Suprapubic skin (tissue), 4 donors: ENCODE measurements at regions not wholly inside any gene's neighbourhood (a gene's known extent, or its start where the extent isn't known, plus 50 kb on each side); places are given as distances from the start of the nearest gene placed in this dataset.

Source experiments
- DNase-seq, 2 donors: peaks; one replicate each; pipeline ENCODE4 v3.0.0-alpha.2; 2019; ENCODE audit warnings: low spot score in 2 of 2
- H3K27ac ChIP-seq: fragments of 200-600 bp; sonication (generic); one replicate; pipeline ENCODE4 v1.5.1; 2019
- H3K27me3 ChIP-seq: fragments of 200-600 bp; sonication (generic); one replicate; pipeline ENCODE4 v1.5.1; 2019
- H3K36me3 ChIP-seq: fragments of 200-600 bp; sonication (generic); one replicate; pipeline ENCODE4 v1.5.1; 2019
- H3K4me1 ChIP-seq: fragments of 200-600 bp; sonication (generic); one replicate; pipeline ENCODE4 v1.5.1; 2019
- H3K4me3 ChIP-seq: fragments of 200-600 bp; sonication (generic); one replicate; pipeline ENCODE4 v1.5.1; 2019; ENCODE audit warnings: mild to moderate bottlenecking
- H3K9me3 ChIP-seq: fragments of 200-600 bp; sonication (generic); one replicate; pipeline ENCODE4 v1.5.1; 2019
- CTCF ChIP-seq, 2 donors: fragments of 200-600 bp in 1 of 2; fragments of 450-650 bp in 1 of 2; sonication (generic) in 1 of 2; IDR thresholded peaks; one replicate each; pipeline ENCODE4 v1.5.1; 2016 to 2019; ENCODE audit warnings: antibody characterized with exemption in 2 of 2, mild to moderate bottlenecking in 1 of 2, moderate library complexity in 1 of 2
- EP300 ChIP-seq: sonication (generic); formaldehyde crosslinking; IDR thresholded peaks from one replicate; pipeline ENCODE4 v1.6.1; 2017; ENCODE audit warnings: antibody characterized with exemption
- POLR2A ChIP-seq, 2 donors: fragments of 450-650 bp; IDR thresholded peaks; one replicate each; pipeline ENCODE4 v1.6.1; 2017; ENCODE audit warnings: antibody characterized with exemption in 2 of 2, mild to moderate bottlenecking in 2 of 2, moderate library complexity in 2 of 2
- POLR2AphosphoS5 ChIP-seq, 3 donors: sonication (generic); formaldehyde crosslinking; IDR thresholded peaks; one replicate each; pipeline ENCODE4 v1.6.1; 2017; ENCODE audit warnings: antibody characterized with exemption in 3 of 3
- WGBS: methylation state at CpG from one replicate; pipeline ENCODE4 v1.1.5; 2018; 5-methylcytosine and 5-hydroxymethylcytosine counted together

- no peak for DNase-seq
These were observed 799.2 kb upstream of the RAB6C start for GRCh38 chr2:129180124-129180716.

GRCh38 chr2:129181433-129181832 is 798.0 kb upstream of the RAB6C start:
- no peak for DNase-seq
- TF ChIP-seq POLR2A (IDR thresholded peaks at IDR 0.05), result no peak
- no peak for TF ChIP-seq CTCF (IDR thresholded peaks at IDR 0.05)
- TF ChIP-seq EP300, result no peak
- TF ChIP-seq POLR2AphosphoS5 (IDR thresholded peaks at IDR 0.05), result no peak
- no peaks in the 10 kb centered on the region for H3K27me3 ChIP-seq
- no peaks in the 10 kb centered on the region for H3K9me3 ChIP-seq
- H3K36me3 ChIP-seq, result no peaks in the 10 kb centered on the region
- H3K4me3 ChIP-seq, result no peak overlapping the region
- peaks cover 16% of the 10 kb centered on the region for H3K4me1 ChIP-seq
- WGBS, result 64% methylated on average over 1 of the region's 1 CpG
- no peak overlapping the region for H3K27ac ChIP-seq

More at GRCh38 chr2:129180124-129180716, 799.2 kb upstream of the RAB6C start:
- Histone ChIP-seq H3K4me3 (no peak overlapping the region), H3K36me3 (no peaks in the 10 kb centered on the region), H3K9me3 (no peaks in the 10 kb centered on the region), H3K27me3 (no peaks in the 10 kb centered on the region), H3K4me1 (peaks cover 16% of the 10 kb centered on the region), H3K27ac (no peak overlapping the region)
- WGBS, result 60% methylated on average over 5 of the region's 5 CpGs
- TF ChIP-seq EP300, result no peak
- no peak for TF ChIP-seq CTCF (IDR thresholded peaks at IDR 0.05)

GRCh38 chr2:129181963-129182362 is 797.5 kb upstream of the RAB6C start:
- Histone ChIP-seq H3K4me1 (peaks cover 16% of the 10 kb centered on the region), H3K4me3 (no peak overlapping the region), H3K36me3 (no peaks in the 10 kb centered on the region), H3K9me3 (no peaks in the 10 kb centered on the region), H3K27me3 (no peaks in the 10 kb centered on the region), H3K27ac (no peak overlapping the region)
- TF ChIP-seq CTCF (IDR thresholded peaks at IDR 0.05) (no peak), POLR2AphosphoS5 (IDR thresholded peaks at IDR 0.05) (no peak), EP300 (no peak), POLR2A (IDR thresholded peaks at IDR 0.05) (no peak)
- 41% methylated on average over 4 of the region's 4 CpGs for WGBS
- no peak for DNase-seq

GRCh38 chr2:129187343-129187742 is 792.1 kb upstream of the RAB6C start:
- Histone ChIP-seq H3K36me3 (no peaks in the 10 kb centered on the region), H3K4me1 (peaks cover 10% of the 10 kb centered on the region), H3K27ac (no peak overlapping the region), H3K27me3 (no peaks in the 10 kb centered on the region), H3K9me3 (no peaks in the 10 kb centered on the region), H3K4me3 (no peak overlapping the region)
- 94% methylated on average over 3 of the region's 3 CpGs for WGBS
- TF ChIP-seq POLR2AphosphoS5 (IDR thresholded peaks at IDR 0.05) (no peak), CTCF (IDR thresholded peaks at IDR 0.05) (no peak), EP300 (no peak), POLR2A (IDR thresholded peaks at IDR 0.05) (no peak)
- no peak for DNase-seq

- H3K9me3 ChIP-seq, result no peaks in the 10 kb centered on the region
- DNase-seq, result no peak
- H3K27ac ChIP-seq, result no peak overlapping the region
- TF ChIP-seq EP300 (no peak), POLR2AphosphoS5 (IDR thresholded peaks at IDR 0.05) (no peak), POLR2A (IDR thresholded peaks at IDR 0.05) (no peak), CTCF (IDR thresholded peaks at IDR 0.05) (no peak)
- H3K4me3 ChIP-seq, result no peak overlapping the region
- WGBS, result 95% methylated on average over 9 of the region's 9 CpGs
- H3K36me3 ChIP-seq, result no peaks in the 10 kb centered on the region
- H3K4me1 ChIP-seq, result peaks cover 19% of the 10 kb centered on the region
- H3K27me3 ChIP-seq, result no peaks in the 10 kb centered on the region
These were observed 791.0 kb upstream of the RAB6C start for GRCh38 chr2:129188451-129188850.
